ENCODE measurements at regions not wholly inside any gene's neighbourhood (a gene's known extent, or its start where the extent isn't known, plus 50 kb on each side); places are given as distances from the start of the nearest gene placed in this dataset.

- TF ChIP-seq POLR2A (IDR thresholded peaks at IDR 0.05) (no peak), POLR2AphosphoS5 (IDR thresholded peaks at IDR 0.05) (no peak), CTCF (IDR thresholded peaks at IDR 0.05) (no peak), EP300 (IDR thresholded peaks at IDR 0.05; ENCODE audit: low read depth) (no peak)
- 74 to 78% methylated on average over 1 to 5 of the region's 5 CpGs for WGBS, 2 donors (ENCODE audit: low coverage in 1 of 2)
- intact Hi-C loops (cut with DNase I; ENCODE audit: low total_unique reads): no loop called here
- H3K4me1 ChIP-seq: no peaks in the 10 kb centered on the region
- no peak for DNase-seq
- H3K9me3 ChIP-seq: no peaks in the 10 kb centered on the region
- H3K36me3 ChIP-seq: no peaks in the 10 kb centered on the region
- in situ Hi-C loops (cut with MboI; ENCODE audit: low pct_ligation_motif_present in 1 of 4, low pct_unique_long_range_greater_than_20kb in 1 of 4, low sequenced_read_pairs in 3 of 4): no loop called here
- no peak overlapping the region for H3K4me3 ChIP-seq
- no peak overlapping the region for H3K27ac ChIP-seq
- H3K27me3 ChIP-seq: no peaks in the 10 kb centered on the region
These were observed 211.1 kb upstream of the PLET1 start for GRCh38 chr11:112471731-112472130.

GRCh38 chr11:112477152-112477551 lies 216.5 kb upstream of the PLET1 start:
- TF ChIP-seq POLR2A (IDR thresholded peaks at IDR 0.05): no peak
- TF ChIP-seq EP300 (IDR thresholded peaks at IDR 0.05; ENCODE audit: low read depth): no peak
- TF ChIP-seq POLR2AphosphoS5 (IDR thresholded peaks at IDR 0.05): no peak
- TF ChIP-seq CTCF (IDR thresholded peaks at IDR 0.05): no peak
- Histone ChIP-seq H3K27ac (no peak overlapping the region), H3K4me1 (no peaks in the 10 kb centered on the region), H3K27me3 (no peaks in the 10 kb centered on the region), H3K9me3 (no peaks in the 10 kb centered on the region), H3K4me3 (no peak overlapping the region), H3K36me3 (no peaks in the 10 kb centered on the region)
- intact Hi-C loops (cut with DNase I; ENCODE audit: low total_unique reads): no loop called here
- no peak for DNase-seq
- in situ Hi-C loops (cut with MboI; ENCODE audit: low pct_ligation_motif_present in 1 of 4, low pct_unique_long_range_greater_than_20kb in 1 of 4, low sequenced_read_pairs in 3 of 4): loop anchor here in 1 of 4 donors (25.0 kb wide), 1 partner anchor 110 kb away; no protein-coding TSS in a partner anchor
- 97% methylated on average over 2 of the region's 2 CpGs; no CpG with 5 or more reads in 1 of the 2 donors for WGBS, 2 donors (ENCODE audit: low coverage in 1 of 2)

GRCh38 chr11:112477581-112478317 lies 217.1 kb upstream of the PLET1 start:
- H3K27me3 ChIP-seq: no peaks in the 10 kb centered on the region
- no peaks in the 10 kb centered on the region for H3K4me1 ChIP-seq
- H3K9me3 ChIP-seq: no peaks in the 10 kb centered on the region
- in situ Hi-C loops (cut with MboI; ENCODE audit: low pct_ligation_motif_present in 1 of 4, low pct_unique_long_range_greater_than_20kb in 1 of 4, low sequenced_read_pairs in 3 of 4) (loop anchor here in 1 of 4 donors (25.0 kb wide), 1 partner anchor 110 kb away; no protein-coding TSS in a partner anchor), intact Hi-C loops (cut with DNase I; ENCODE audit: low total_unique reads) (no loop called here)
- no peaks in the 10 kb centered on the region for H3K36me3 ChIP-seq
- 92% methylated on average over 6 of the region's 6 CpGs; no CpG with 5 or more reads in 1 of the 2 donors for WGBS, 2 donors (ENCODE audit: low coverage in 1 of 2)
- no peak for DNase-seq
- no peak overlapping the region for H3K27ac ChIP-seq
- no peak overlapping the region for H3K4me3 ChIP-seq
- no peak for TF ChIP-seq CTCF (IDR thresholded peaks at IDR 0.05)
- TF ChIP-seq POLR2A (IDR thresholded peaks at IDR 0.05): no peak
- no peak for TF ChIP-seq EP300 (IDR thresholded peaks at IDR 0.05; ENCODE audit: low read depth)

GRCh38 chr11:112478806-112479205 lies 218.1 kb upstream of the PLET1 start:
- TF ChIP-seq EP300 (IDR thresholded peaks at IDR 0.05; ENCODE audit: low read depth): no peak
- no peak for TF ChIP-seq CTCF (IDR thresholded peaks at IDR 0.05)
- TF ChIP-seq POLR2A (IDR thresholded peaks at IDR 0.05): no peak
- TF ChIP-seq POLR2AphosphoS5 (IDR thresholded peaks at IDR 0.05): no peak
- H3K4me3 ChIP-seq: no peak overlapping the region
- 91 to 94% methylated on average over 3 to 4 of the region's 4 CpGs for WGBS, 2 donors (ENCODE audit: low coverage in 1 of 2)
- DNase-seq: no peak
- in situ Hi-C loops (cut with MboI; ENCODE audit: low pct_ligation_motif_present in 1 of 4, low pct_unique_long_range_greater_than_20kb in 1 of 4, low sequenced_read_pairs in 3 of 4) (loop anchor here in 1 of 4 donors (25.0 kb wide), 1 partner anchor 108 kb away; no protein-coding TSS in a partner anchor), intact Hi-C loops (cut with DNase I; ENCODE audit: low total_unique reads) (no loop called here)
- H3K4me1 ChIP-seq: no peaks in the 10 kb centered on the region
- H3K36me3 ChIP-seq: no peaks in the 10 kb centered on the region
- no peaks in the 10 kb centered on the region for H3K9me3 ChIP-seq
- H3K27me3 ChIP-seq: no peaks in the 10 kb centered on the region
- no peak overlapping the region for H3K27ac ChIP-seq

All from transverse colon (tissue), 4 donors.